GM10248 (cell line): ENCODE measurements at regions not wholly inside any gene's neighbourhood (a gene's known extent, or its start where the extent isn't known, plus 50 kb on each side); places are given as distances from the start of the nearest gene placed in this dataset.
"Not testable (repeated sequence)": the region's sequence is repeated elsewhere in the genome, so short reads cannot be mapped to it uniquely, and the experiment has no call there.

Experiments
- CTCF ChIA-PET: fragments of 300-600 bp; sonication (Branson Sonifier 250); formaldehyde crosslinking; extraction: SDS; loops from one replicate; lab custom pipeline; 2021; ENCODE audit warnings: antibody characterized with exemption; lab: Yijun Ruan, JAX
- POLR2A ChIA-PET: fragments of 350-650 bp; sonication (Branson Sonifier 250); formaldehyde crosslinking; extraction: SDS; loops from one replicate; lab custom pipeline; 2020; ENCODE audit warnings: antibody characterized with exemption; lab: Yijun Ruan, JAX
- DNase-seq: peaks from one replicate; pipeline ENCODE4 v3.0.0; 2012; ENCODE audit errors: extremely low spot score
- TF ChIP-seq, protein P1 (sequence below): IDR thresholded peaks from 2 replicates; pipeline ENCODE4 v1.5.1; 2012; ENCODE audit warnings: mild to moderate bottlenecking, low read depth; ENCODE audit errors: extremely low read depth, missing control alignments, control extremely low read depth

DNA sequence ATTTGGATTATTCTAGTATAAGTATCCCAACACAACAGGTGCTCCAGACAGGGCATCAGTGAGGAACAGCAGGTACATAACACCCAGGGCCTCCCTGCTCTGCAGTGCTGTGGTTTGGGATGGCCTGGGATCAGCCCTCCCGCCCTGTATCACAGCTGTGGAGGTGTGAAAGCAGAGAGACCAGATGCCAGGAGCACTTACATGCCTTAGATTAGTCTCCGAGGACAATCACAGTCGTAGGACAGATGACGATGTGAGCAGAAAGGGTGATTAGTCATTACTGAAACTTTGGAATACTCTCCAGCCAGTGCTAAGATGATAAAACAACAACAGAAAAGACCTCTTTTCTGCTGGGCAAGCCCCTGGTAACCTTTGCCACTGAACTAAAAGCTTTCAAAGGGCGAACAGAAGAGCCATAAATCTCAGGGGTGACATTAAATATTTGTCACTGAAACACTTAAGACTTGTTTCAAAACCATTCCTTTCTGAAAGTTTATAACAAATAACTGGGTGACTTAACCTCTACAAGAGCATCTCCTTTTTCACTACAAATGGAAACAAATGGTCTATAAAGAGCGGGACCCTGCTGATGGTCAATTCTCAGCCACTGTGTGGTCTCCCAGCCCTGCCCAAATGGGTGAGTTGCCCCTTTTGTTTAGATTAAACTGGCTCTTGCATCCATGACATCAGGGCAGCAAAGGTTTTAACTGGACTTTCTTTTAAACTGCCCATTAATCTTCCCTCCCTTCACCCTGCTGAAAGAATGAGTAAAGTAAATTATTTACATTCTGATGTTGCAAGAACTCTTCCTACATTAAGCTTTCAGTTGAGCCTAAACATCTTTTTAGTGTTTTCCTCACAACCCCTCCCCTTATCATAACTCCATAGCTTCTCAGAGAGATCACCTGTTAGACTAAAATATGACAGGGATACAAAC, 183.1 kb upstream of the COX10 start:
- POLR2A ChIA-PET, result no interaction called here
- no peak for DNase-seq

DNA sequence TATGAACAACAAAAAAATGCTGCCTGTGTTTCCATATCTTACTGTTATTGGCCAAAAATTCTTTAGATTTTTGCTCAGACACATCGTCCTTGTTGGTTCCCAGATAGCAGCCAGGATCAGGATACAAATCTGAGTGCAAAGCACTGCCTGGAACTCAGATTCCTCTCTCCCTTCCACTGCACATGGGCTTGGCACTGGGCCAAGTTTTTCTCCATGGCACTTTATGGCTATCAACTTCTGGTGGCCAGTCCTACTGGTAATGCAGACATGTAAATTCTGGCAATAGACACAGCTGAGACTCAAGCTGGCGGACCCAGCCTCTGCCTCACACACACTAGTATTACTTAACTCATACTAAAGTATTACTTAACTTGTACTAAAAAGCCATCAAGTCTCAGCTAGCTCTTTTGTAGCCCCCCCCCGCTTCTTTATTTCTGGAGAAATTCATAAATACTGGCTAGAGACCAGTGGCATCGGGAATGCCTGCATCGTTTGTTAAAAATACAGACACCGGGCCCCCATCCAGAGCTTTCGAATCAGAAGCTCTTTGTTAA, 181.2 kb upstream of the COX10 start:
- ChIA-PET POLR2A (no interaction called here), CTCF (no interaction called here)
- TF ChIP-seq, protein P1, sequence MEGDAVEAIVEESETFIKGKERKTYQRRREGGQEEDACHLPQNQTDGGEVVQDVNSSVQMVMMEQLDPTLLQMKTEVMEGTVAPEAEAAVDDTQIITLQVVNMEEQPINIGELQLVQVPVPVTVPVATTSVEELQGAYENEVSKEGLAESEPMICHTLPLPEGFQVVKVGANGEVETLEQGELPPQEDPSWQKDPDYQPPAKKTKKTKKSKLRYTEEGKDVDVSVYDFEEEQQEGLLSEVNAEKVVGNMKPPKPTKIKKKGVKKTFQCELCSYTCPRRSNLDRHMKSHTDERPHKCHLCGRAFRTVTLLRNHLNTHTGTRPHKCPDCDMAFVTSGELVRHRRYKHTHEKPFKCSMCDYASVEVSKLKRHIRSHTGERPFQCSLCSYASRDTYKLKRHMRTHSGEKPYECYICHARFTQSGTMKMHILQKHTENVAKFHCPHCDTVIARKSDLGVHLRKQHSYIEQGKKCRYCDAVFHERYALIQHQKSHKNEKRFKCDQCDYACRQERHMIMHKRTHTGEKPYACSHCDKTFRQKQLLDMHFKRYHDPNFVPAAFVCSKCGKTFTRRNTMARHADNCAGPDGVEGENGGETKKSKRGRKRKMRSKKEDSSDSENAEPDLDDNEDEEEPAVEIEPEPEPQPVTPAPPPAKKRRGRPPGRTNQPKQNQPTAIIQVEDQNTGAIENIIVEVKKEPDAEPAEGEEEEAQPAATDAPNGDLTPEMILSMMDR, result no peak
- no peak for DNase-seq

More for the DNA sequence above, 183.1 kb upstream of the COX10 start:
- CTCF ChIA-PET, result no interaction called here
- TF ChIP-seq, protein P1, result no peak

DNA sequence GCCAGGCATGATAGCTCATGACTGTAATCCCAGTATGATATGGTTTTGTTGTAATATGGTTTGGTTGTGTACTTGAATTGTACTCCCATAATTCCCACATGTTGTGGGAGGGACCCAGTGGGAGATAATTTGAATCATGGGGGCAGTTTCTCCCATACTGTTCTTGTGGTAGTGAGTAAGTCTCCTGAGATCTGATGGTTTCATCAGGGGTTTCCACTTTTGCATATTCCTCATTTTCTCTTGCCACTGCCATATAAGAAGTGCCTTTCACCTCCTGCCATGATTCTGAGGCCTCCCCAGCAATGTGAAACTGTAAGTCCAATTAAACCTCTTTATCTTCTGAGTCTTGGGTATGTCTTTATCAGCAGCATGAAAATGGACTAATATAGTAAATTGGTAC, 160.3 kb upstream of the COX10 start:
- CTCF ChIA-PET, POLR2A ChIA-PET, DNase-seq: not testable (repeated sequence)

DNA sequence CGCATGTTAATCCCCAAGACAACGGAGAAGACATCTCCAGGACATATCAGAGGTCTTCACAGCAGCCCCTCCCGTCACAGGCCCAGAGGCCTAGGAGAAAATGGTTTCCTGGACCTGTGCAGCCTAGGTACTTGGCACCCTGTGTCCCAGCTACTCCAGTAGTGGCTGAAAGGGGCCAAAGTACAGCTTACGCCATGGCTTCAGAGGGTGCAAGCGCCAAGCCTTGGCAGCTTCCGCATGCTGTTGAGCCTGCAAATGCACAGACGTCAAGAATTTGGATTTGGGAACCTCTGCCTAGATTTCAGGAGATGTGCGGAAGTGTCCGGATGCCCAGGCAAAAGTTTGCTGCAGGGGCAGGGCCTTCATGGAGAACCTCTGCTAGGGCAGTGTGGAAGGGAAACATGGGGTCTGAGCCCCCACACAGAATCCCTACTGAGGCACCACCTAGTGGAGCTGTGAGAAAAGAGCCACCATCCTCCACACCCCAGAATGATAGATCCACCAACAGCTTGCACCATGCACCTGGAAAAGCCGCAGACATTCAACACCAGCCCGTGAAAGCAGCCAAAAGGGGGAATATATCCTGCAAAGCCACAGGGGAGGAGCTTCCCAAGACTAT, 159.3 kb upstream of the COX10 start:
- ChIA-PET POLR2A (no interaction called here), CTCF (no interaction called here)
- no peak for DNase-seq
- TF ChIP-seq, protein P1, result no peak

DNA sequence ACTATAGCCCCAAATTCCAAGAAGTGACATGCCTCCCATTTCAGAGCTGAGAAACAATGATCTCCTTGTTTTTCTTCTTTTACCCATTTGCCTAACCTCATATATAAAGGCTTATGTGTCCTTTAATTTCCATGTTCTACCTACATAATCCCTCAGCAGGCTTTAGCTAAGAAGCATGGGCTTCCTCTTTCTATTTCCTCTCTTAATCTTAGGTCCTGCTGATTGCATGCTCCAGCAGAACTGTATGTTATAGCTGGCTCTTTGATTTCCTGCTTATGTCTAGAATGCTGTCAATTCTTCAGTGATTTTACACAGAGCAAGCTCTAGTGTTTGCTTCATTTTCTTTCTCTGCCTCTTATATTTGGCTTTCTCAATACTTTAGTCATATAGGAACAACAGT, 151.7 kb upstream of the COX10 start:
- POLR2A ChIA-PET, result no interaction called here
- DNase-seq, result no peak
- TF ChIP-seq, protein P1, result no peak
- CTCF ChIA-PET, result no interaction called here

DNA sequence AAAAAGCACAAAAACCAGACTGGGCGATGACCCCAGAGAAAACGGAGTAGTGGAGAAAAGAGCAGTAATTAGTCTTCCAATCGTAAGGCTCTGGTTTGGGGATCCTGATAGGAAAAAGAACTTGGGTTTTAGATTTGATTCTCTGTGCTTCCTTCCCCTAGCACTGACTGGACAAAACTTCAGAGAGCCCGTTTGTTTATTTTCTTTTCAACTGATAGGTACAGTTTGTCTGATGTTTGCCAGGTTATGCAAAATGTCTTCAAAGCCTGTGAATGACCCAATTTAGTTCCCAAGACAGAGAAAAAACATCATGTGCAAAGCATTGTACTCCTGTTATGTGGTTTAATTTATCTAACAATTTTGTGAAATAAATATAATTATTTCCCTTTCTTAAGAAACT, 151.1 kb upstream of the COX10 start:
- POLR2A ChIA-PET, result no interaction called here
- CTCF ChIA-PET, result no interaction called here
- TF ChIP-seq, protein P1, result no peak
- DNase-seq, result no peak

DNA sequence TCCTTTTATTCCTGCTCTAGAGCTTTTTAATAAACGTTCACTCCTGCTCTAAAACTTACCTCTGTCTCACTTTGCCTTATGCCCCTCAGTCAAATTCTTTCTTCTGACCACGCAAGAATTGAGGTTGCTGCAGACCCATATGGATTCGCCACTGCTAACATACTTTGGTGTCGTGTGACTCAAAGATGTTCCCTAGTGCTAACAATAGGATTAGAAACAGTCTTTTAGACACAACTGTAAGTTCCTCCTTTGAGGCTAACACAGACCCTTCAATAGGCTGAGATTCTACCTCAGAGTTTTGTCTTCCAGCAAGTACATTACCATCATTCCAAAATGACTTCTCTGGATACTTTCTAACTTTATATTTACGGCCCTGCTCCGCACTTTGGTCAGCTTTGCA, 149.5 kb upstream of the COX10 start:
- DNase-seq, result no peak
- POLR2A ChIA-PET, result no interaction called here
- TF ChIP-seq, protein P1, result no peak
- CTCF ChIA-PET, result no interaction called here
